ENCODE measurements at regions not wholly inside any gene's neighbourhood (a gene's known extent, or its start where the extent isn't known, plus 50 kb on each side); places are given as distances from the start of the nearest gene placed in this dataset.
A peak's percentile ranks its signal among the peaks of the same experiment; 100 is the strongest.
"Not testable (repeated sequence)": the region's sequence is repeated elsewhere in the genome, so short reads cannot be mapped to it uniquely, and the experiment has no call there.

DNA sequence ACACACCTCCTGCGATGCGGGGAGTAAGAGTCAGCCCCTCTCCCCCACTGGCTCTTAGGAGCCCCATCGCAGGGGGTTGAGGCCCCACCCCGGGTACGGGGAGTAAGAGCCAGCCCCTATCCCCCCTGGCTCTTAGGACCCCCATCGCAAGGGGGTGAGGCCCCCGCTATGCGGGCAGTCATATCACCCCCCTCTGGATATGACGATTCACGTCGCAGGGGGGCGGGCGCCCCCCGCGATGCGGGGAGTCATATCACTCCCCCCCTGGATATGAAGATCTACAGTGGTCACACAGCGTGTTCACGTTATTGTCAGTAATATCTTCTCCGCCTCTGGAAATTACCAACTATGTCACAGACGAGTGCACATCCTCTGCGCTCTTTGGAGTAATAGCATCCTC, 61.1 kb downstream of the DEFB131A start:
- not testable (repeated sequence) for DNase-seq

DNA sequence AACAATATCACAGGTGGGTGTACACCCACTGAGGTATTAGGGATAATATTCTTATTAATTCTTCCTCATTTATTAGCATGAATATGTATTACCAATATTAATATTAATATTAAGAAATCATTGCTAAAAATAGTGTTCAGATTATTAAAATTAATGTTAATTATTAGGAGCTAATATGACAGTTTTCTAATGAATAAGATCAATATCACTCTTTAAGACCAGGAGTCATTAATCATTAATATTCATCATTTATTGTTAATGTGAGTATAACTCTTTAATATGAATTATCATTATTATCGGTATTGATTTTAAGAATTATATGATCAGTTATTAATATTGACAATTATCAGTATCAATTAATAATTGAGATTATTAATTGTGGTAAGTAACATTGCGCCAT, 62.5 kb downstream of the DEFB131A start:
- DNase-seq, result not testable (repeated sequence)

DNA sequence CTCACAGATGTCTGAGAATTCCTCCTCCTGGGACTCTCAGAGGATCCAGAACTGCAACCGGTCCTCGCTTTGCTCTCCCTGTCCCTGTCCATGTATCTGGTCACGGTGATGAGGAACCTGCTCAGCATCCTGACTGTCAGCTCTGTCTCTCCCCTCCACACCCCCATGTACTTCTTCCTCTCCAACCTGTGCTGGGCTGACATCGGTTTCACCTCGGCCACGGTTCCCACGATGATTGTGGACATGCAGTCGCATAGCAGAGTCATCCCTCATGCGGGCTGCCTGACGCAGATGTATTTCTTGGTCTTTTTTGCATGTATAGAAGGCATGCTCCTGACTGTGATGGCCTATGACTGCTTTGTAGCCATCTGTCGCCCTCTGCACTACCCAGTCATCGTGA, 68.7 kb downstream of the DEFB131A start:
- not testable (repeated sequence) for DNase-seq

DNA sequence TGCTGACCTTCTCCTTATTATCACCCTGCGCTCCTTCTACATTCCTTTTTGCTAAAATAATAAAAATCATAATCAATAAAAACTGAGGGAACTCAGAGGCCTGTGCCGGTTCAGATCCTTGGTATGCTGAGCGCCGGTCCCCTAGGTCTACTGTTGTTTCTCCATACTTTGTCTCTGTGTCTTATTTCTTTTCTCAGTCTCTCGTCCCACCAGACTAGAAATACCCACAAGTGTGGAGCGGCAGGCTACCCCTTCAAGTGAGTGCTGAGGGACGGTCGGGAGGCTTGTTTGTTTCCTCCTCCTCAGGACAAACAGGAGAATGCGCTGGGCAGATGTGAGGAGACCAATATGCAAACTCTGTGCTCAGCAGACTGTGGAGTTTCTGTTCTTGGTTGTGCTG, 75.4 kb downstream of the DEFB131A start:
- DNase-seq, result not testable (repeated sequence)

DNA sequence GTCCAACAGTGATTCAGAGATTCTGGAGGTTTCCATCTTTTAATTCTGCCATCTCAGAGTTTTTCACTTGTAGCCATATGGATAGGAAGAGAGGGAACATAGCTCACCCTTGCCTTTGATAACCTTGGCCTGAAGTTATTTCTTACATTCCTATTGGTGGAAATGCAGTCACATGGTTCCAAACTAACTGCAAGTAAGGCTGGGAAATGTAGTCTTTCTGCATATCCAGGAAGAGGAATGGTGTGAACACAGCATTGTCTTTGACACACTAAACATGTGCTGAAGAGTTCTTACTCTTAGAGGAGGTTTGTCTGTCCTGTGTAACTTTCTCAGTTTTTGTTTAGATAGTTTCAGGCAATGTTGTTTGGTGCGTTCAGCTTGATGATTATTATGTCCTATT, 78.7 kb downstream of the DEFB131A start:
- not testable (repeated sequence) for DNase-seq

DNA sequence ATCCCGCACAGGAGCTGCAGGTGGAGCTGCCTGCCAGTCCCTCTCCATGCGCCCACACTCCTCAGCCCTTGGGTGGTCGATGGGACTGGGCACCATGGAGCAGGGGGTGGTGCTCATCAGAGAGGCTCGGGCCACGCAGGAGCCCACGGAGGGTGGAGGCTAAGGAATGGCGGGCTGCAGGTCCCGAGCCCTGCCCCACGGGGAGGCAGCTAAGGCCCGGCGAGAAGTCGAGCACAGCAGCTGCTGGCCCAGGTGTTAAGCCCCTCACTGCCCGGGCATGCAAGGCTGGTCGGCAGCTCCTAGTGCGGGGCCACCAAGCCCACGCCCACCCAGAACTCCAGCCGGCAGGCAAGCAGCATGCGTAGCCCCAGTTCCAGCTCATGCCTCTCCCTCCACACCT, 80.2 kb downstream of the DEFB131A start:
- DNase-seq, result not testable (repeated sequence)

DNA sequence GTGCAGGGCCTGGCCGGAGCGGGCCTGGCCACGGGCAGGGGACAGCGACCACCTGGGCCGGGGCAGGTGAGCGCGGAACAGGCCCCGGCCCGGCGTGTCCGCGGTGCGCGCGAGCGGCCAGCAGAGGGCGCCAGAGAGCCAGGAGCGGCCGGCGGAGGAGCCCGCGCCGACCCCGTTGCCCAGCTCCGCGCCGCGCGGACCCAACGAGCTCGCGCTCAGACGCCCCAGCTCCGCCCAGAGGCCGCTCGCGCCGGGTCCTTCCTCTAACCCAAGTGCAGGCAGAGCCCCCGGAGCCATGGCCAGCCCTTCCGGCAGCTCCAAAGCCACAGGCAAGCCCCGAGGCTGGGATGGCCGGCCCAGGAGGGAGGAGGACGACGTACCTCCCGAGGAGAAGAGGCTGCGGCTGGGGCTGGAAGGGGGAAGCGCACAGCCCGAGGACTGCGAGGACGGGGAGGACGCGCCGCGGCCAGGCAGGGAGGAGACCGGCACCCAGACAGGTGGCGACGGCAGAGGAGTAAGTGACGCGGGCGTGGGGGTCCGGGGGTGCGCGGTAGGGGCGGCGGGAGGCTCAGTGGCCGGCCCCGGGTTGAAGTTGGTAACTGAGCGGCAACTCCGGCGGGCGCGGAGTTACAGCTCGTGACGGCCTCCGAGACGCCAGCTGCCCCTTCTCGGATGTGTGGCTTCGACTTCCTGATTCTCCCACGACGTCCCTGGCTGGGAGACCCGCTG, 88.1 kb downstream of the DEFB131A start:
- peak; percentile 37 to 61 for DNase-seq

DNA sequence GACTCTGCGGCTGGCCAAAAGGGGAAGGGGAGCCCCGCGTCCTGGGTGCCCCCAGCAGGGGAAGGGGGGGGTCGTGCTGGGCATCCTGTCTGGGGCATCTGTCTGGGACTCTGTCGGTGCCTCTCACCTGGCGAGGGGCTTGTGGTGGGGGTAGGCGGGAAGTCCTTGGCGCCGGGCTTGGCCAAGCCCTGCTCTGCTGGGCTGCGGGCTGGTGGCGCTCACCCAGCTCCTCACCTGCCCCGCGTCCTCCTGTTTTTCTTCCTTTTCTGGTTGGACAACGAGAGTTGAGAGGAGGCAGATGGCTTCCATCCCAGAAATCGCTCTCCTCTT, 88.6 kb downstream of the DEFB131A start:
- DNase-seq, result not testable (repeated sequence)

DNA sequence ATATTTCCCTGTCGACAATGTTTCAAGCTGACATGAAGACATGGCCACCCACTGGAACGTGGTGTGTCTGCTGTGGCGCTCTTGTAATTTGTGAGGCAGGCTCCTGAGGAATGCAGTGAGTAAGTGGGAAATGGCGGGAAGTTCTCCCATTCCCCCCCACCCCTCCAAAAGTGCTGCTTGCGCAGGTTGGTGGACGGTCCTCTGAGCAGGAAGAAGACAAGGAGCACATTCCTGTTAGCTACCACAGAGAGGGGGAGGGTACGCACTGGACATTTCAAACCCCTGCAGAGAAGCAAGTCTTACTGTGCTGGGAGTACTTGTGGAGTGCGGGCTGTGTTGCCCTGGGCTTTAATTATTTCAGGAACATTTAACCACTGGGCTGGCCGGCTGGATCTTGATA, 92.9 kb downstream of the DEFB131A start:
- DNase-seq, result not testable (repeated sequence)

DNA sequence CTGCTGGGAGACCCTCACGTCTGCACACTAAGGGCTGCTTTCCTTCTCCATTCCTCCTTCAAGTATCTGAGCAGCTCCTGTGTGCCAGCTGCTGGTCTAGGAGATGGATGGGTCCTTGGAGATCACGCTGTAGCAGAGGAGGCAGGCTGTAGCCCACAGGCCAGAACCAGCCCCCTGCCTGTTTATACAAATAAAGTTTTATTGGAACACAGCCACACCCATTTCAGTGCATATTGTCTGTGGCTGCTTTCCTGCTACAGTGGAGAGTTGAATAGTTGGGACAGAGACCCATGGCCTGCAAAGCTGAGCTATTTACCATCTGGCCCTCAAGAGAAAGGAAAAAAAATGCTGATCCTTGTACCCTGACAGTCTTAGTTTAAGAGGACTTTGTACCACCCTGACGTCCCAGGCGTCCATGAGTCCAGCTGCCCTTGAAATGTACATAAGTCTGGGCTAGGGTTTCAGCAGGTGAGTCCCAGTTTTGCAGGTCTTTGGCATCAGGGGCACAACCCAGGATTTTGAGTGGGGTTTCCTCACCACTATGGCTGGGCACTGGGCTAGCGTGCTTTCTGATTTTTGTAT, 95.8 kb downstream of the DEFB131A start:
- DNase-seq, result not testable (repeated sequence)

DNA sequence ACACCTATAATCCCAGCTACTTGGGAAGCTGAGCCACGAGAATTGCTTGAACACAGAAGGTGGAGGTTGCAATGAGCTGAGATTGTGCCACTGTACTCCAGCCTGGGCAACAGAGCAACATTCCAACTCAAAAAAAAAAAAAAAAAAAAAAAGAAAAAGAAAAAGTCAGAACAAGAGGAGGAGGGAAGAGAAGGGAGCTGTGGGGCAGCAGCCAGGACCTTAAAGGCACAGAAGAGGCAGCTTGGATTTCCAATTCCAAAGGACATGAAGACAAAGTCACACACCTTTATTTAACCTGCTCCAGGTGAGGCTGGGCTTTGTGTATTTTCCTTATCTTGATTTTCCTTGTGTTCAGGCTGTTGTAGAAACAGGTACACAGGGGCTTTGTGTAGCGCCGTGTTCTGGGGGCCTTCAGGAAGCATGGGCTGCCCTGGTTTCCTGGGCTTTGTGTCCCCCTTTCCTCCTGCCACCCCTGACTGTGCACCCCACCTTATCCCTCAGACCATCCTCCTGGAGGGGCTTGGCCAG, 97.2 kb downstream of the DEFB131A start:
- DNase-seq, result not testable (repeated sequence)

DNA sequence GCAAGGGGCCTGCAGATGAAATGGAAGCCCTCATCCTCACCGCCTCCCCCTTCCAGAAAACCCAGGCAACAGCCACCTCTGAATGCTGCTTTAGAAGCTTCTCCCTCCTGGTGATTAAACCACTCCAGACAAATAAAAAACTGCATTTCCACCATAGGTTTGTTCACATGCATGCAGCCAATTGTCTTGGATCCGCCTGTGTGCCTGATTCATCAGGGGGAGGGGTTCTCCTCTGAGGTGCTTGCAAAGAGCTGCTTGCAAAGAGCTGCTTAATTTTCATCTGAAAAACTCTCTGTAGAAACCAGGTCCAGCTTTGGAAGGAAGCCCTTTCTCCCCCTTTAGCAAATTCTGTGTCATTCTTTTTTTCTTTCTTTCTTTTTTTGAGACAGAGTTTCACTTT, 100.6 kb downstream of the DEFB131A start:
- DNase-seq, result not testable (repeated sequence)

DNA sequence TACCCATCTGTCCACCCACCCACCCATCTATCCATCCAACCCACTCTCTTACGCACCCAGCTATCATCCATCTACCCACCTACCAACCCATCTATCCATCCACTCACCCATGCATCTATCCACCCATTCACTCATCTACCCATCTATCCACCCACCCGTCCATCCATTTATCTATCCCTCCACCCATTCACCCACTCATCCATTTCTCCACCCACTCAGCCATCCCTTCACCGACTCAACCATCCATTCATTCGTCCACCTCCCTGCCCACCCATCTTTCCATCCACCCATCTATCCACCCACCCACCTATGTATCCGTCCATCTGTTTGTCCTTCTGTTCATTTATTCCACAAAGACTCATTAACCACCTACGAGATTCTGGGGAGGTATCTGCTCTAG, 103.3 kb downstream of the DEFB131A start:
- peak in 1 of 2 experiments; percentile 26 for DNase-seq

DNA sequence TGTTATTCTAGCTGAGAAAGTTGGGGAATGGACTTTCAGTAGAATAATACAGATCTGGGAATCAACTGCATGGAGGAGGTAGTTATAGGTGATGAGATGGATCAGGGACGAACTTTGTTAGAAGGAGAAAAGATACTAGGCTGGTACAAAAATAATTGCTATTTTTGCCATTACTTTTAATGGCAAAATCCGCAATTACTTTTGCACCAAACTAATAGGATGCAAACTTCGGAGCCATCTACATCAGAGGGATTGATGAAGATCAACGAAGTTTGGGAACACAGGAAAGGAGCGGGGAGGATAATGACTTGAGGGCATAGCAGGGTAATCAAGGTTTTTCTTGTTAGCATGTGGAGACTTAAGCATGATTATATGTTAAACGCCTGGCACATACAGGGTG, 111.9 kb downstream of the DEFB131A start:
- not testable (repeated sequence) for DNase-seq

DNA sequence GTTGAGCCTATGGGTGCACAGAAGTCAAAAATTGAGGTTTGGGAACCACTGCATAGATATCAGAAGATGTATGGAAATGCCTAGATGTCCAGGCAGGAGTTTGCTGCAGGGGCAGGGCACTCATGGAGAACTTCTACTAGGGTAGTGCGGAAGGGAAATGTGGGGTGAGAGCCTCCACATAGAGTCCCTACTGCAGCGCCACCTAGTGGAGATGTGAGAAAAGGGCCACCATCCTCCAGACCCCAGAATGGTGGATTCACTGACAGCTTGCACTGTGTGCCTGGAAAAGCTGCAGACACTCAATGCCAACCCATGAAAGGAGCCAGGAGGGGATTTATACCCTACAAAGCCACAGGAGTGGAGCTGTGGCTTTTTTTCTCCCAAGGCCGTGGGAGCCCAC, 133.7 kb downstream of the DEFB131A start:
- not testable (repeated sequence) for DNase-seq

DNA sequence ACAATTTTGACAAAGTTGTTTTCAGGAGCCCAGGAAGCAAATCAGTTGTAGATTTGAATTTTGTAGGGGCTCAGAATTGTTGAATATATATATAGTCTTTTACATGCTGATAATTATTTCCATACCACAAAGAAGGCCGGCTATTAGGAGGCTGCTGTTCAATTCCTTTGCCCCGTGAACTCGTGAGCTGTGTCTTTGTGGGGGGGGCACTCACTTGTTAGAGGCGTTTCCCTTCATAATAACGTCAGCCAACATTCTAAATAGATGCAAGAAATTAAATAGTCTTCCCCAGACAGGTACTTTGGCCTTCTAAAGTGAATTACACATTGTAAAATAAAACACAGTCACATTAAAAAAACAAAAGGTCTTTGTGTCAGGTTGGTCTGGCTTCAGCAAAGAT, 138.7 kb downstream of the DEFB131A start:
- not testable (repeated sequence) for DNase-seq

DNA sequence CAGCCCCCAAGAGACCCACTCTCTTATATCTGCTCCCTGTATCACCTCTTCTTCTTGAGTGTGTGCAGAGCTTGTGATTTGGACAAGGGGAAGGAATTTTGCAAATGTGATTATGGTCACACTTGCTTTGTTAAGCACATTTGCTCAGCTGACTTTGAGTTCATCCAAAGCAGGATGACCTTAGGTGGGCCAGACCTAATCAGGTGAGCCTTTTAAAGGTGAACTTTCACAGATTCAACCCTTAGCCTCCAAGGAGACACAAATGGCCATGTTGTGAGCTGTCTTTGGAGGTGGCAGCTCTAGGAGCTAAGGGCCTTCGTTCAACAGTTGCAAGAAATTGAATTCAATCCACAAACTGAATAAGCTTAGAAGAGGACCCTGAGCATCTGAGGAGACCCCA, 147.8 kb downstream of the DEFB131A start:
- no peak for DNase-seq

DNA sequence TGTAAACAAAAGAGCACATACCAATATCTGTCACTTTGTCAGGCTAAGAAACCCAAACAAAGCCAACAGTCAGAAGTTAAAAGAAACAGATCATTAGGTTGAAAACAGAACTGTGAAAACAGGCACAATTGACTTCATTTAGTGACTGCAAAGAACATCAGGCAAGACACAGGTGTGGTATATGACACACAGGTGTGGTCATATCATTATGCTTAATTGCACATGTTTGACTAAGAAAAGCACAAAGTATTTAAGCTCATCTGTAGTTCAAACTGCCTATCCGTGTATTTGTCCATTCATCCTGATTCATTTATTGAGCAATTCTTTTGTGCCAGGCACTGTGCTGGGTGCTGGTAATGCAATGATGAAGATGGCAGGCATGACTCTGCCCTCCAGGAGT, 150.7 kb downstream of the DEFB131A start:
- no peak for DNase-seq

DNA sequence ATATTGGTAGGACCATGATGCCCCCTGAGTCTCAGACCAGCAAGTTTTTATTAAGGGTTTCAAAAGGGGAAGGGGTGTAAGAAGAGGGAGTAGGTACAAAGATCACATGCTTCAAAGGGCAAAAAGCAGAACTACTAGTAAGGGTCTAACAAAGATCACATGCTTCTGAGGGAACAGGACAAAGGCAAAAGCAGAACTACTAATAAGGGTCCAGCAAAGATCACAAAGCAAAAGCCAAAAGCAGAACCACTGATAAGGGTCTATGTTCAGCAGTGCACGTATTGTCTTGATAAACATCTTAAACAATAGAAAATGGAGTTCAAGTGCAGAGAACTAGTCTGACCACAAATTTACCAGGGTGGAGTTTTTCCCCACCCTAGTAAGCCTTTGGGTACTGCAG, 151.3 kb downstream of the DEFB131A start:
- DNase-seq, result not testable (repeated sequence)

DNA sequence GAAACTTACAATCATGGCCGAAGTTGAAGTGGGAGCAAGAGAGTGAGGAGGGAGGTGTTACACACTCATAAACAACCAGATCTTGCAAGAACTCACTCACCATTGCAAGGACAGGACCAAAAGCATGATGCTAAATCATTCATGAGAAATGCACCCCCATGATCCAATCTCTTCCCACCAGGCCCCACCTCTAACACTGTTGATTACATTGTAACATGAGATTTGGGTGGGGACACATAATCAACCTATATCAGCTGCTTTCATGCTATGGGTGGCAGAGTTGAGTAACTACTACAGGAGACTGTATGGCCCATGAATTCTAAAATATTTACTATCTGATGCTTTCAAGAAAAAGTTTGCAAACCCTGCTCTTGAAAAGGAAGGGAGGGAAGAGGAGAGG, 155.1 kb downstream of the DEFB131A start:
- no peak for DNase-seq

DNA sequence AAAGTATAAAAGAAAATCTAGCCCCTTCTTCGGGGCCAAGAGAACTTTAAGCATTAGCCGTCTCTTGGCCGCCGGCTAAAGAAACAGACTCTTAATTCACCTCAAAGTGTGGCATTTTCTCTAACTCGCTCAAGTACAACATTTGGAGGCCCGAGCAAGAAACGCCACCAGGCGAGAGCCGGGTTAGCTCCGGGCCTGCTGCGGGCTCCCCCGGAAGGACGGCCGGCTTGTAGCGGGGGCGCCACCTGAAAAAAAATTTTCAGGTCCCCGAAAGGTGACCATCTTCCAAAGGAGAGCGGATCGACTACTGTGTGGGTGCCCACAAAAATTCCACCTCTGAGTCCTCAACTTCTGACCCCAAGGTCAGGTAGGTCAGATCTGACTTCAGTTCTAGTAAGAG, 156.0 kb downstream of the DEFB131A start:
- no peak for DNase-seq

DNA sequence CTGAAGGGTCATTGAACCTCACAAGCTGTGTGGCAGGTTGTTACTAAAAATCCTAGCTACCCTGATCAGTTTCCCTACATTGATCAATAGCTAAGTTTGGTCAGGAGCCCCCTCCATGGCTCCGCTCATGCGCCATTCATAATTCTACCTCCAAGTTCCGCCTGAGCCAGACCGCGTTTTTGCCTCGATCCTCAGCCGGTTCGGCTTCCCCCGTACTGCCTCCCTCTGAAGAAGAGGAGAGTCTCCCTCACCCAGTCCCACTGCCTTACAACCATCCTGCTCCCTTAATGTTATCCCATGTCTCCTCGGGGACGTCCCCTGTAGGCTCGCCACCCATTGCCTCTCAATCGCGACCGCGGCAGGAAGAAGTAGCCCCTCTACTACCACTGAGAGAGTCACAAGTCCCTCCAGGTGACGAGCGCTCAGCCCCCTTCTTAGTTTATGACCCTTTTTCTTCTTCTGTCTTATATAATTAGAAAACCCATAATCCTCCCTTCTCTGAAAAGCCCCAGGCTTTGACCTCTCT, 158.2 kb downstream of the DEFB131A start:
- DNase-seq, result no peak

DNA sequence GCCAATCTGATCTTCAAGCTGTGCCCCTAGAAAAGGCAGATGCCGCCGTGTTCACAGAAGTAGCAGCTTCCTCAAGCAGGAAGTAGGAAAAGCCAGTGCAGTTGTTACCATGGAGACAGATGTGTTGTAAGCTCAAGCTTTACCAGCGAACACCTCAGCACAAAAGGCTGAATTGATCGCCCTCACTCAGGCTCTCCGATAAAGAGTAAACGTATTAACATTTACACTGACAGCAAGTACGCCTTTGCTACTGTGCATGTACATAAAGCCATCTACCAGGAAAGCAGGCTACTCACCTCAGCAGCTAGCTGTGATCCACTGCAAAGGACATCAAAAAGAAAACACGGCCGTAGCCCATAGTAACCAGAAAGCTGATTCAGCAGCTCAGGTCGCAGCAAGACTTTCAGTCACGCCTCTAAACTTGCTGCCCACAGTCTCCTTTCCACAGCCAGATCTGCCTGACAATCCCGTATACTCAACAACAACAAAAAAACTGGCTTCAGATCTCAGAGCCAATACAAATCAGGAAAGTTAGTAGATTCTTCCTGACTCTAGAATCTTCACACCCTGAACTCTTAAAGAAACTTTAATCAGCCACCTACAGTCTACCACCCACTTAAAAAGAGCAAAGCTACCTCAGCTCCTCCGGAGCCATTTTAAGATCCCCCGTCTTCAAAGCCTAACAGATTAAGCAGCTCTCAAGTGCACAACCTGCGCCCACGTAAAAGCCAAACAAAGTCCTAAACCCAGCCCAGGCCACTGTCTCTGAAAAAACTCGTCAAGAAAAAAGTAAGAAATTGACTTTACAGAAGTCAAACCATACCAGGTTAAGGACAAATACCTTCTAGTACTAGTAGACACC, 160.0 kb downstream of the DEFB131A start:
- DNase-seq, result not testable (repeated sequence)

DNA sequence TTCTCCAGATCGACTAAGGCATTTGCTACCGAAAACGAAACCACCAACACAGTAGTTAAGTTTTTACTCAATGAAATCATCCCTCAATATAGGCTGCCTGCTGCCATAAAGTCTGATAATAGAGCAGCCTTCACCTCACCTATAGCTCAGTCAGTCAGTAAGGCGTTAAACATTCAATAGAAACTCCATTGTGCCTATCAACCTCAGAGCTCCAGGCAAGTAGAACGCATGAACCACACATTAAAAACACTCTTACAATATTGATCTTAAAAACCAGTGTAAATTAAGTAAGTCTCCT, 160.6 kb downstream of the DEFB131A start:
- DNase-seq, result not testable (repeated sequence)

All from NCI-H524 (cell line).